Endothelial cell of umbilical vein (primary cell): ENCODE measurements at regions not wholly inside any gene's neighbourhood (a gene's known extent, or its start where the extent isn't known, plus 50 kb on each side); places are given as distances from the start of the nearest gene placed in this dataset.

Experiments used
- BruUV-seq: library from RNA; stranded (reverse); fragments of 400-500 nt; replicated peaks from 2 replicates; lab custom pipeline; 2021; lab: Mats Ljungman, UMichigan
- CTCF ChIA-PET: fragments of 300-600, 350-600 bp; sonication (Branson Sonifier 250); formaldehyde crosslinking; loops from one replicate; lab custom pipeline; 2021; ENCODE audit warnings: antibody characterized with exemption, inconsistent platforms; lab: Charles Lee
- POLR2A ChIA-PET: fragments of 300-600, 350-600 bp; sonication (Branson Sonifier 250); formaldehyde crosslinking; loops from one replicate; lab custom pipeline; 2021; ENCODE audit warnings: antibody characterized with exemption, inconsistent platforms; lab: Charles Lee
- DNase-seq: peaks from one replicate; pipeline ENCODE4 v3.0.0-alpha.2; 2011; ENCODE audit warnings: low read depth, low spot score
- FAIRE-seq: peaks from 2 replicates; lab custom pipeline; 2011; peaks lifted over from hg19 to GRCh38; lab: Jason Lieb, UNC
- H2AFZ ChIP-seq: 2 replicates; pipeline ENCODE4 v1.6.0; 2012; ENCODE audit warnings: low read depth, low read length, control low read depth, inconsistent platforms
- H3K27ac ChIP-seq: 2 replicates; pipeline ENCODE4 v1.5.1; 2011; ENCODE audit warnings: low read depth, mild to moderate bottlenecking, control low read depth, low read length, moderate library complexity; ENCODE audit not compliant: insufficient read depth
- H3K27me3 ChIP-seq, 2 experiments: 2 replicates each; pipeline versions ENCODE4 v1.6.0 to v1.6.1; 2011; ENCODE audit warnings: low read length in 2 of 2, mixed read lengths in 1 of 2; ENCODE audit not compliant: control insufficient read depth in 2 of 2, insufficient read depth in 2 of 2
- H3K36me3 ChIP-seq, 2 experiments: 2 replicates in 1 of 2; 3 replicates in 1 of 2; pipeline ENCODE4 v1.5.1; 2011; ENCODE audit warnings: low read length in 2 of 2, mild to moderate bottlenecking in 1 of 2, moderate library complexity in 1 of 2; ENCODE audit not compliant: control insufficient read depth in 2 of 2, insufficient read depth in 2 of 2; ENCODE audit errors: extremely low read depth in 1 of 2
- H3K4me1 ChIP-seq: 3 replicates; pipeline ENCODE4 v1.5.1; 2011; ENCODE audit warnings: mild to moderate bottlenecking, low read length; ENCODE audit not compliant: control insufficient read depth, insufficient read depth; ENCODE audit errors: extremely low read depth
- H3K4me2 ChIP-seq: 2 replicates; pipeline ENCODE4 v1.6.1; 2011; ENCODE audit warnings: low read length, control low read depth, mixed read lengths; ENCODE audit not compliant: insufficient read depth
- H3K4me3 ChIP-seq, 3 experiments: fragments of 200-600 bp in 1 of 3; sonication (generic), shearing (Covaris generic) in 1 of 3; replicated peaks in 1 of 3; 2 replicates each; pipeline ENCODE4 v1.5.1; 2011 to 2016; ENCODE audit warnings: control low read depth in 3 of 3, low read length in 3 of 3, mild to moderate bottlenecking in 2 of 3, inconsistent platforms in 1 of 3, low read depth in 1 of 3, moderate library complexity in 1 of 3; ENCODE audit not compliant: insufficient read depth in 1 of 3
- H3K79me2 ChIP-seq: 2 replicates; pipeline ENCODE4 v1.6.0; 2012; ENCODE audit warnings: low read length, inconsistent platforms; ENCODE audit not compliant: control insufficient read depth, insufficient read depth
- H3K9ac ChIP-seq: replicated peaks from 2 replicates; pipeline ENCODE3; 2011; ENCODE audit warnings: low read length, control low read depth; ENCODE audit not compliant: insufficient read depth; ENCODE audit errors: extremely low read depth
- H3K9me1 ChIP-seq: replicated peaks from 3 replicates; pipeline ENCODE4 v1.6.0; 2011; ENCODE audit warnings: mild to moderate bottlenecking, low read length; ENCODE audit not compliant: control insufficient read depth, insufficient read depth; ENCODE audit errors: extremely low read depth
- H3K9me3 ChIP-seq: replicated peaks from 2 replicates; pipeline ENCODE4 v1.5.1; 2012; ENCODE audit warnings: low read length, inconsistent platforms; ENCODE audit not compliant: control insufficient read depth, insufficient read depth
- H4K20me1 ChIP-seq: replicated peaks from 2 replicates; pipeline ENCODE3; 2011; ENCODE audit warnings: mild to moderate bottlenecking, low read length; ENCODE audit not compliant: control insufficient read depth, insufficient read depth; ENCODE audit errors: extremely low read depth
- CTCF ChIP-seq, 2 donors: IDR thresholded peaks; 1 replicate in 1 of 2; 2 replicates in 1 of 2; pipeline ENCODE4 v1.5.1; 2011; ENCODE audit warnings: low read length in 2 of 2, mild to moderate bottlenecking in 2 of 2, moderate library complexity in 2 of 2, control low read depth in 1 of 2, inconsistent platforms in 1 of 2, low read depth in 1 of 2; ENCODE audit not compliant: insufficient read depth in 1 of 2; ENCODE audit errors: extremely low read depth in 1 of 2
- EZH2 ChIP-seq: IDR thresholded peaks from 2 replicates; pipeline ENCODE4 v1.6.1; 2012; ENCODE audit warnings: borderline replicate concordance, low read depth, mild to moderate bottlenecking, moderate library complexity, low read length, inconsistent platforms; ENCODE audit not compliant: severe bottlenecking
- FOS ChIP-seq: IDR thresholded peaks from 2 replicates; pipeline ENCODE4 v1.6.1; 2011; ENCODE audit warnings: mild to moderate bottlenecking, low read length, moderate library complexity, borderline replicate concordance; ENCODE audit not compliant: insufficient read depth
- GATA2 ChIP-seq: IDR thresholded peaks from 2 replicates; pipeline ENCODE4 v1.7.0; 2011; ENCODE audit warnings: low read depth, mild to moderate bottlenecking, moderate library complexity, mixed read lengths, low read length; ENCODE audit not compliant: insufficient read length, insufficient read depth
- JUN ChIP-seq: IDR thresholded peaks from 2 replicates; pipeline ENCODE4 v1.6.1; 2011; ENCODE audit warnings: borderline replicate concordance, low read depth; ENCODE audit not compliant: insufficient read length, insufficient read depth
- MAX ChIP-seq: IDR thresholded peaks from 2 replicates; pipeline ENCODE4 v1.6.1; 2011; ENCODE audit not compliant: insufficient read depth, insufficient read length
- MYC ChIP-seq: IDR thresholded peaks from one replicate; pipeline ENCODE4 v1.6.1; 2011; ENCODE audit warnings: mild to moderate bottlenecking, low read depth, low read length
- POLR2A ChIP-seq: IDR thresholded peaks from 2 replicates; pipeline ENCODE4 v1.6.1; 2012; ENCODE audit warnings: low read depth, mild to moderate bottlenecking, control low read depth, low read length
- POLR2AphosphoS5 ChIP-seq: IDR thresholded peaks from 2 replicates; pipeline ENCODE4 v1.6.1; 2012; ENCODE audit warnings: low read depth, mild to moderate bottlenecking, control low read depth, low read length, moderate library complexity; ENCODE audit not compliant: insufficient read depth
- dilution Hi-C: fragments of 300-500 bp; cut with MboI; formaldehyde crosslinking; loops from one replicate; pipeline ENCODE4 v1.15.0; 2019; ENCODE audit warnings: low sequenced_read_pairs; ENCODE audit not compliant: extremely low pct_ligation_motif_present
- intact Hi-C: fragments of 100-400 bp; cut with micrococcal nuclease; formaldehyde crosslinking; loops from one replicate; pipeline ENCODE4 v1.10.0; 2022

- Histone ChIP-seq H3K4me1 (no peaks in the 10 kb centered on the region), H3K4me3 (no peak overlapping the region), H3K79me2 (no peaks in the 10 kb centered on the region), H3K27ac (no peak overlapping the region), H2AFZ (no peak overlapping the region), H3K9ac (no peak overlapping the region), H3K27me3 (no peaks in the 10 kb centered on the region), H3K36me3 (no peaks in the 10 kb centered on the region), H4K20me1 (no peaks in the 10 kb centered on the region), H3K4me2 (no peak overlapping the region), H3K9me3 (no peaks in the 10 kb centered on the region), H3K9me1 (no peaks in the 10 kb centered on the region)
- BruUV-seq: no TSS peak
- no peak for FAIRE-seq
- TF ChIP-seq MAX (no peak), CTCF (IDR thresholded peaks at IDR 0.05; ENCODE audit: extremely low read depth in 1 of 2, insufficient read depth in 1 of 2, low read depth in 1 of 2, low read length in 2 of 2) (no peak), EZH2 (no peak), MYC (no peak), JUN (no peak), FOS (no peak), POLR2AphosphoS5 (no peak), POLR2A (no peak), GATA2 (no peak)
- CTCF ChIA-PET: no interaction called here
- intact Hi-C loops: no loop called here
- POLR2A ChIA-PET: no interaction called here
- dilution Hi-C loops: no loop called here
- DNase-seq: no peak
Measured at GRCh38 chr16:22970209-22970865, 156.4 kb downstream of the HS3ST2 start.
